Activated CD4-positive, CD25-positive, alpha-beta regulatory T cell treated with anti-CD3 and anti-CD28 coated beads, Interleukin-2, amount 50 U/mL, for 24 hours (primary cell): ENCODE measurements at regions not wholly inside any gene's neighbourhood (a gene's known extent, or its start where the extent isn't known, plus 50 kb on each side); places are given as distances from the start of the nearest gene placed in this dataset.
A peak's percentile ranks its signal among the peaks of the same experiment; 100 is the strongest.

Source experiments
- ATAC-seq, 2 donors: fragments of 150-1000 bp; cut with Tn5 transposase; one replicate each; pipeline ENCODE4 v1.10.0; 2021; ENCODE audit warnings: mild to moderate bottlenecking in 1 of 2, moderate library complexity in 1 of 2

DNA sequence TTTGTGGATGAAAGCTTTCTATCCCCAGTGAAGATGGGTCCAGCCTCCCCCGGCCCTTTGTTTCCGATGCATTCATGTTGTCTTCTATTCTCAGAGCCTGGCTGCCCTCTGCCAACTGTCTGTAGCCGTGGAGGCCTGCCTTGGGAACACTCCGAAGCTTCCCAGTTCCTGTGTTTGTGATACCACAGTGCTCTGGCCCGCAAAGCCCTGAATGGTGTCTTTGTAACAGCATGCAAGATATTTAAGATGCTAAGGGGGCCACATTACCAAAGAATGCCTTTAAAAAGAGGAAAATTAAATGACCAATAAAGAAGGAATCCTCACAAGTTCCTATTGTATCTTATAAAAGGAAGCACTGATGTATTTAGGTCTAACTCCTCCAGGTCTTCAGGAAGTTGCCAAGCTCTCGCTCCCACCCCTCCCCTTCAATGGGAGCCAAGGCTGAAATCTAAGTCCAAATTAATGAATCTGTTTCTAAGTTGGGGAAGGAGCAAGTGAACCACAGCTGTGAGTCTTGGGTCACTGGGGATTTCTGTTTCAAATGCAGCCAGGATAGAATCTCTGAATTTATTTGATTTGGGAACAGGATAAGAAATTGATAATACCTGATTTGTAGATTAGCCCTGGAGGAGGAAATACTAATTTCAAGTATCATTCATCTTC, 596.1 kb downstream of the QKI start:
- no peak for ATAC-seq

DNA sequence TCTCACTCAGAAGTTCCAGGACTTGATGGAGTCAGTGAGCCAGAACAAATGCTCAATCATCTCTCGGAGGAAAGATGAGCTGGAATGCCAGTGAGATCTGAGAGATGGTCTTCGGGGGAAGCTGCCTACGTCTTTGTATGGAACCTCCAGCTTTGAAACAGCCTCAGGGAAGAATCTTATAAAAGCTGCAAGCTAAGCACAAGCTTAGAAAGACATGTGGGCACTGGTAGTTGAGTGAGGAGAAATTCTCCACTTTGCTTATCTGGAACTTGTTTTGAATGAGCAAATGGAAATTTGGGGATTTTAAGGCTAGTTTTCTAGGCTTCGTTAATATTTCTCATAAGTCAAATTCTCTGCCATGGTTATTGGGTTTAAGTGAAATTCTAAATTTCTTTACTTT, 594.4 kb downstream of the QKI start:
- ATAC-seq = no peak

DNA sequence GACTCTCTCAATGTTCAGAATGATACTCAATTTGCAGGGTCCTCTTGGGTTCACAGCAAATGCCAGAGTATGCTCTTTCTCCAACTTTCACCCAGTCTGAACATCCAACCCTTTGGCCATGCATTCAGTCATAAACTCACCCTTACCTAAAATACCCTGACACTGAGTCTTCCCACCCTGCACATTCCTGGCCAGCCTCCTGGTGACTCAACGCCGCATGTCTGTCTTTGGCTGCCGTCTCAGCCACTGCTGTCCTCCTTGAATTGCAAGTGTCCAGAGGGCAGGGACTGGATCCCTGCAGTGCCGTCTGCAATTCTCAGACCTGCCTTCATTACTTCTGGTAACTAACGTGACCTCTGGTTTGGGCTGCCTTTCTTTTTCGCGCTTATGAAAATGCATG, 593.4 kb downstream of the QKI start:
- no peak for ATAC-seq

DNA sequence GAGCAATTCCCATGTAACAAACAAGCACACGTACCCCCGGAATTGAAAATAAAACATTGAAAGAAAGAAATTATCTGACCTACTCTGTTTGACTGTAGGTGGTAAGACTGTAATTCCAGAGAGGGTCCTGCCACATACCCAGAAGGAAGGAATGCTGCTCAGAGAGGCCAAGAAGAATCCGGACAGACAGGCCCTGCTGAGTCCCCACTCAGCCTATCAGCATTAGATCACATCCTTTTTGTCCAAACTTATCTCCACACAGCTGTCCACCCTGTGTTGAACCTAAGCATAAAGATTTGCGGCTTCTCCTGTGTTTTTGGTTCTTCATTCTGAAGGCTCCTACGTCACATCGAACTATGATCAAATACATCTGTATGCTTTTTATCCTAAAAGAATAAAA, 591.9 kb downstream of the QKI start:
- no peak for ATAC-seq

DNA sequence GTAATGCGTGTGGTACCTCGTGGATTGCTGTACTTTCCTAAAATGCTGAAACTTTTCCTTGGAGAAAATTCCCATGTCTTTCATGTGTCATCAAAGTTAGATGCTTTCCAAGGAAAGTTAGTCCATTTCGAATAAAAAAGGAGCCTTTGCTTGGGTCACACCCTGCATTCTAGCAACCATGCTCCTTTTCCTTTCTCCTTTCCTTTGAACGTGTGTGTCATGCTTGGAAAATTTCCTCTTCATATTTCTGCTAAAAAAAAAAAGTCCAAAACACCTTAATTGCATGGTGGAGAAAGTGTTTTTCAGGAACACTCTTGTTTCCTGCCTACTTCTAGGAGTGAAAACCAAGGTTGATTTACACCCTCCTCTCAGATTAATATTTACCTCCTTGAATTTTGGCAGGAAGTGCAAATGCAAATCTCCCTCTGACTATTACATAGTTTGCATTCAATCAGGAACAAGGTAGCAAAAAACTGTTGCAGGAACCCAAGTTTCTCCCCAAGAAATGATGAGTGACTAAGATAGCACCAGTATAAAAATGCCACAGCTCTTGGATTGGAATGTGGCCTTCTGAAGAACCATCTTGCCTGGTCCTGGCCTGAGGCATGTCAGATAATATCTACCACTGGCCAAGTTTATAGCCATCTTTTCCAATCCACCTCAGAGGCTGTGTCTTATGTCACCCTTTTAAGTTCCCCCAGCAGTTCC, 590.6 kb downstream of the QKI start:
- ATAC-seq = no peak

DNA sequence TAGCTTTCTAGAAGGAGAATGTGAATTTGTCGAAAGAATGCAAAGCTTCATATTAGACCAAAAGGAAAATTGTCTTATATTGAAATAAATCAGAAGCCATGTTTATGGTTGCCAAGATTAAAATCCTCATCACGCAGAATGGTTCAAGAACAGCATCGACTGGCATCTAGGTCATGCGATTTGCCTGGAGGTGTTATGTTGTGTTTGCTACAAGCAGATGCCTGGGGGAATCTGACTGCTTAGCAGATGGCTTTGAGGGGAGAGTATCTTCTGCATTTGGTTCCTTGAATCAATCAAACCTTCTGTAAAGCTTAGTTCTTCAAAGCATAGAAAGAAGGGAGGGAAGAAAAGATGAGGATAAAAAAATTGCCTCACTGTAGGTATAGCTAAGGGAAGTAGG, 585.8 kb downstream of the QKI start:
- ATAC-seq = no peak

DNA sequence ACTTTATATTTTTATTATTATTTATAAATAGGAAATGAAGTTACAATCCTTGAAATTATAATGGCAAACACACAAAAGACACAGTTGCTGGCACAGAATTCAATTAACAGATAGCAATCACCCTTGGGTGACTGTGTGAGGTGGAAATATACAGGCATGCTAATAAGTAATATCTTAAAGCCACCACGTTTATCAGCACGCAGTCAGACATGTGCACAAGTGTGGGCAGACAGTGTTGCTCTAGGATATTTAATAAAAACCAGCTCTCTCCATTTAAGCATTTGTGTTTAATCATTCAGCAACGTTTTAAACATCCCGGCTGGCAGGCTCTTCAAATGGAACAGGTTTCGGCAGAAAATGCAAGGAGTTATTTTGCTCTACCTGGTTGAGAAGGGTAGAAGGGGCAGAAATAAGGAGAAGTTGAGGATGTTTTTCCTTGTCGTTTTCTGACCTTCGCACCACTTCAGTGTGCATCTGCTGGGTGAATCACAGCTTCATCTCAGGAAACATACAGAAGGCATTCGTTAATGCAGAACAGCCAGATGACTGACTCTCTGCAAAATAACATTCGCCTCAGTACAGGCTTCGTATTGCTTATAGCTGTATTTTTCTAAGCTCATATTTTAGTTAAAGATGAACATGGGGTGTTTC, 585.1 kb downstream of the QKI start:
- no peak for ATAC-seq

DNA sequence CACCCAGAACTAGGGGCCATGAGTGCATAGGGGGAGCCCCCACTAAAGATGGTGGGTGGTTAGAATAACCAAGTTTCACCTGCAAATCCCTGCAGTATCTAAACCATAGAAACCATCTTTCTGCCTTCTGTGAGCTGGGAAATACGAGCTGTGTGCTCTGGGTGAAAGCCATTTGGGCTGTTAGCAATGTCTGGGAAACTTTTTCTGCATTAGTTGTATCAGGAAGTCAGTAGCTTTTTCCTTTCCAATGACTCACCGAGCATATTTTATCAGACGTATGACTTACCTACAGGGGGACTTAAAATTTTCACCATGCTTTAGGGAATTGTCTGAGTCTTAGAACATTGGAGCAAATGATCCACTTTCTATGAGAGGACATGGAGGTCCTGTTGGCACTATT, 584.0 kb downstream of the QKI start:
- no peak for ATAC-seq

DNA sequence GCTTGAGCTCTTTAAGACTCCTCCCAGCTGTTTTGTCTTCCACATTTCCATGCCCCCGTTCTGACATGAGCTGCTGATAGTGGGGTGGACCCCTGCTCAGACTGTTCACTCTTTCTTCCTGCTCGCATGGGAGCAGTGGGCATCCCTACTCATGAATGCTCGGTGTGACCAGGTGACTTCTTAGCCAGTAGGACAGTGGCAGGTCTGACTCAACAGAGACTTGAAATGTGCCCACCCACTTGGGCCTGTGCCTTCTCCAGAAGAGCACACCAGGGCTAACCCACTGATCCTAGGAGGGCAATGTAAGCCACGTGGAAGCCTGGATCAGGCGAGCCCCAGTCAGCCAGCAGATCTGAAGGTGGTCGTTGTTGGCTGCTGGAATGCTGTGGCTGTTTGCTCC, 582.0 kb downstream of the QKI start:
- ATAC-seq = no peak

DNA sequence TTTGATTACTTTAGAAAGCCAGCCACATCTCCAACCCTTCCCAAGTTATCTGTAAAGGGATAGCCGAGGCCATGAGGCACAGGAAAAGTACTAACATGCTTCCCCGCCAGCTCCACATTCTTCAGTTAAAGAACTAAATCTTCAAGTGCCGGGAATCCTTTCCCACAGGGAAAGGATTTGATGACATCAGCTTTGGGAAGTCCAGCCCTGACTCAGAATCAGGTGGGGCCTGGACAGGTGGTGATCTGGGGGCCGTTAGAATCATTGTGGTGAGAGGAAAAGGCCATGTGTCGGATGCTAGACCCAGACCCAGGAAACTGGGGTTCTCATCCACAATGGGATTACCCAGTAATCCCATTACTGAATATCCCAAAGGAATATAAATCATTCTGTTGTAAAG, 580.0 kb downstream of the QKI start:
- ATAC-seq = no peak

DNA sequence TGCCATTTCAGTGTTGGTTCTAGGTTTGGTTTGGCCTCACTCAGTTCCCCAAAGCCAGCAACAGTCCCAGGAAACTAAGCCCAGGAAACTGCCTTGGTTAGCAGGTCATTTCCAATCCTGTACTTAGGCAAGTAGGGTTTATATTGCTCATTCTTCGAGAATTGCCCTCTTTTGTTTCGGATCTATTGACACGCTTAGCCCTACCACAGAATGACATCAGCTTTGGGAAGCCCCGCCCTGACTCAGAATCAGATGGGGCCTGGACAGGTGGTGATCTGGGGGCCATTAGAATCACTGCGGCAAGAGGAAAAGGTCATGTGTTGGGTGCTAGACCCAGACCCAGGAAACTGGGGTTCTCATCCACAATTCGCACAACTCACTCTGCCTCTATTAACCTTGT, 578.2 kb downstream of the QKI start:
- ATAC-seq = peak in 1 of 2 donors; percentile 13

DNA sequence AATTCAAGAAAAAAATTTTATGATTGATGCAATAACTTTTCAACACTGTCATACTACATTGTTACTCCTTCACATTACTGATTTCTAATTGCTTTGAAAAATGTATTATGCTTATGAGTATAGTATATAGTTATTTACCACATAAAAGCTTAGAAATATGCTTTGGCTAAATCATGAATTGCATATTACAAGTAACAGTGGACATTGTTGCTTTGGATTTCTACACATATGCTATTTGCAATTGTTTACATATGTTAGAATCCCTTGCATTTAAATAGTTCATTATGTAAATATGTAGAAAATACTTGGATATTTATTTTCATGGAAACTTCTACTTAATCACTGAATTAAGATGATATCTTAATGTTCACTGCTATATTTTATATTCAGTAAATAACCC, 577.5 kb downstream of the QKI start:
- ATAC-seq = no peak

DNA sequence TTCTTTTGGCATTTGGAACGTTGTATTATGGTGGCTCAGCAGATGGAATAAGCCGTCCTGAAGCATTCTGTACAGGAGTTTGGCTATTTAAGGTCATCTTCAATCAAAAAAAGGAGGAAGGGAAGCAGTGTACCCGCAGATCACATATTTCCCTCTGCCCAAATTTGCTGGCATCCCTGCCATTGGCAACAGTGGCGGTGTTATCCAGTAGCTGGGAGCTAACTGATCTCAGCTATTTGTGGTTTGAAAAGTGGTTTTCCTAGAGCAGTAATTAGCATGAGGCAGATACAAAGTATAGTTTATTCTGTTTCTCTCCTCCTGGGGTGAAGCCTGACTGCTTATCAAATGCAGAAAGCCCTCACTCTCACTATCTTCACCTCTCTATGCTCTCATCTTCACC, 576.8 kb downstream of the QKI start:
- ATAC-seq = no peak

DNA sequence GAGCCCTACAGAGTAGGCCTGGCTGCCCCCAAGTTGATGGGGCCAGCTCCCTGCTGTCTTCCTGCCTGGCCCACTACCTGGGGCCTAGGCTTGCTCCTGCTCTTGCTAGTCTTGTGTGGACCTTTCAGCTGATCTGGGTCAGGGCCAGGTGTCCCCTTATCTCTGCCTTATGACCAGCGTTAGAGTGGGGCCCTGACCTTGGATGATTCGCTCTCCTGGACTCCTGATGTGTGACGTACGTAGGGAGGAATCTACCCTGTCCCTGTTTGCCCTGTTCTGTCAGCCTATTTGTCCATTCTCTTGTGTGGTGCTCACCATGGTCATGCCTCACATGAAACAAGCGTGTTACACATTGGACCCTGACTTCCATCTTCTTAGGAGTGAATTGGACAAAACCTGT, 571.8 kb downstream of the QKI start:
- no peak for ATAC-seq

DNA sequence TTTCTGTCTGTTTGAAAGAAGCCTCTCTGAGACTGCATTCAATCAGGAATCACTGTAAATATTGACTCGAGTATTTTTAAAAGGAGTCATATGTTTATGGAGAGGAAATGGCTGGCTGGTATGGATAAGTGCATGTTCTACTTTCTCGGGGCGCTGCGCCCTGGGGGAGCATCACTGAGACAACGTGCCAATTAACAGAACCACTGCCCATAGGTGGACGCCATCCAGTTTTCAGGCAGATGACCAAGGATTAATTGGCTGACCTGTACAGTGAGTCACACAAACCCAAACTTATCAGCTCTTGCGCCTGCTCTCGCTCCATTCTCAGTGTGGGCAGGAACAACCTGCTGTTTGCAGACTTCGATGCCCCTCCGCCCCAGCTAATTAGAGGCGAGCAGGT, 571.2 kb downstream of the QKI start:
- no peak for ATAC-seq

DNA sequence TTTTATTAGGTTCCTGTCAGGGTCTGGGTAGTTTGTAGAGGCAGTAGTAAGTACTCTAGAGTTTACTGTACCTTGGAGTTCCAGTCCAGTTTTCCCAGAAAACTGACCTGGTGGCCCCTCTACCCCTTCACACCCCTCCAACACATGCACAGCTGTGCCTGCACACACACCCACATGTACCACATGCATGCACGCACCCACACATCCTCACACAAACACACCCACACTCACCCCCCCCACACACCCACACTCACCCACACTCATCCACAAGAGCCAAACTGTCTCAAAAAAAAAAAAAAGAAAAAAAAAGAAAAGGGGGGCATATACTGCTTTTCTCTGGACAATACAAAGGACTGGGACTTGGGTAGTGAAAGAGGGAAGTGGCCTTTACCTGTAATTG, 570.5 kb downstream of the QKI start:
- ATAC-seq = no peak

DNA sequence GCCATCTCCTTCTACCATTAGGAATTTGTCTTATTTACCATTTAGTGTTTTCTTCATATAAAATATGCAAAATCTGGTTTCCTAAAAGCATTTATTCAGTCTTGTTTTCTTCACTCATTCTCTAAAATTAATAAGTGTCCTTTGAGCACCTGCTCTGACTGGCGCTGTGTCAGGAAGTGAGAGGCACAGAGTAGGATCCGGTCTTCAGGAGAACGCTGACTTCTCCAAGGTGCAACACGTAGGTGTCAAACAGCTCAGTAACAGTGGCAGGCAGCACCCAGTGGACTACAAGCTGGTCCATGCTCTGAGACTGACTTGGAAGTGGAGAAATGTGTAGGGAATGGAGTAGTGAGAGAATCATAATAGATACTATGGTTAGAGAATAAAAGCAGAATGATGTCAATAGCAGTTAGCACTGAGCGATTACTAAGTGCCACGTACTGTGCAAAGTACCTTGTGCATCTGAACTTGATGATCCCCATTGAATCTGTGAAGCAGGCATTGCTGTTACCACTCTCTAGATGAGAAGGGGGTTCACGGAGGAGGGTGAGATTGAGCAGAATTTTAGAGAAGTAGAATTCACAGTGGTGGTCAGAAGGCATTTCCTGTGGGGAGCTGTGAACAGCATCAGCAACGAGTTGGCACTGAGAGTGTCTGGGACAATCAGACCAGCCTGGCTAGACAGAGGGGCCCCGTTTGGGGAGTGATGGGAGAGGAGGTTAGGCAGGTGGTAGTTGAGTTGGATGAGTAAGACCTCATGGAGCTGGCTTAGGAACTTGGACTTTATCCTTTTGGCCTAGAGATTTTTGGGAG, 569.8 kb downstream of the QKI start:
- peak in 1 of 2 donors; percentile 23 for ATAC-seq

DNA sequence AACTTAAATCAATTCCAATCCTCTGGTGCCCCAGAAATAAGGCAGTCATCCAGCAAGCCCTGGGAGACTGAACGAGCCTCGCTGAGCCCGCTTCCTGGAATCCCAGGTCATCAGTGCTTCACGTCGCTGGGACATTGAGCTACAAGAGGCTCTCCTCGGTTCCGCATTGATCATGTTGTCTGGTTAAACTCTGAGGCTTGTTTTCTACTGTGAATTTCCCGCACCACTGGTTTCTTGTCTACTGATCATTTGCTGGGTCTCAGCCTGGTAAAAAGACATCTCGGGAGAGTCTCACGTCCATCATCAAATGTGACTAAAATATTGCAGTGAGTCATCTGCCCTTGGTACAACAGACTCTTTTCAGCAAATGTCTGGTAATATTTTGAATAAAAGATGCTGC, 569.2 kb downstream of the QKI start:
- ATAC-seq = no peak

DNA sequence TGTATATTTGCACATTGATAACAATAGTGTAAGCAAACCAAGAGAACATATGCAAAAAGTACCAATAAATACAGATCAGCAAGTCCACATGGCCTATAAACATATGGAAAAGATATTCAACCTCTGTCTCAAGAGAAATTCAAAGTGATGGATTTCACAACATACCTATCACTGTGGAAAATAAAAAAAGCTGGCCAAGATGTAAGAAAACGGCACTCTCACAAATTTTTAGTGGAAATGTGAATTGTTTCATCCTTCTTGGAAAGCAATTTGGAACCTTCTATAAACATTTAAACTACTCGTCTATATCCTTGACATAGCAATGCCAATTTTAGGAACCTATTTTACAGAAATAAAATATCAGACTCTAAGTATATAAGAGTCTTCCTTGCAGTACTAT, 559.8 kb downstream of the QKI start:
- no peak for ATAC-seq

DNA sequence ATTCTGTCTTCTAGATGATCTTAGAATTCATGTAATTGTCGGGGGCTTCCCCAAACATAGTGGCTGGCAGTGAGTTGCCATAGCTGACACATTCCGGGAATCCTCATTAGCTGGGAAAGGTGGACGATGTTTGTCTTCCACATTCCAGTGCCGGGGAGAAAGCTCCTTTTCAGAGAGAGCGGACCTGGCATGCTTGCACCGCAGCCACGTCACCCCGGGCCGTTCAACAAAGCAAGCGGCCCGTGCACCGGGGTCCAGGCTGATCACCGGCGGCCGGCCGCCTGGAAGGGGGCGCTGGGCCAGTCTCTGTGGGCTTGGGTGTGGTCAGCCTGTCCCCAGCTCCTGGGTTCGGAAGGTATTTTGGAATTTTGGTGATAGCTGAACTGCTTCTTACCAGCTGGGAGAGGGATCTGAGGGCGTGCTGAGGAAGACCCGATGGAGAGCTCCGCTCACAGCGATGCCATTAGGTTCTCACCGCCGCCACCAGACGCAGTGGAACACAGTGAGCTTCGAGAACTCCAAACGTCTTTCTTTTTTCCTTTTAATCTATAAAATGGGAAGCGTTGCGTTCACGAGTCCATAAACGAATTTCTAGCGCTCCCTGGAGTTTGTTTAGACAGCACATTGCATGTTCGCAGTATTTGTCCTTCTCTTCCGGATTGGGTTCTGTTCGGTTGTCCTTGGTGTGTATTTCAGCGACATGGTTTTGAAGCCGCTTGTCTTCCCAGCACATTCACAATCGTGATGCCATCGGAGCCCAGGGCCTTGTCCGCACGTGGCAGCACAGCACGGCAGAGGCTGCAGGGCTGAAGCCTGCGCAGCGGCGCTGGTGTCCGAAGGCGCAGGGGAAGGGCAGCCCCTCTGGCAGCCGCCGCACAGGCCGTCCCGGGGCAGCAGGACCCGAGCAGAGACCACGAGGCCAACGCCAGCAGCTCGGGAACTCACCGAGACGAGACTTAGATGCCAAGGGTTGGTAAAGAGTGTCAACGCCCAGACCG, 557.6 kb downstream of the QKI start:
- ATAC-seq = no peak

DNA sequence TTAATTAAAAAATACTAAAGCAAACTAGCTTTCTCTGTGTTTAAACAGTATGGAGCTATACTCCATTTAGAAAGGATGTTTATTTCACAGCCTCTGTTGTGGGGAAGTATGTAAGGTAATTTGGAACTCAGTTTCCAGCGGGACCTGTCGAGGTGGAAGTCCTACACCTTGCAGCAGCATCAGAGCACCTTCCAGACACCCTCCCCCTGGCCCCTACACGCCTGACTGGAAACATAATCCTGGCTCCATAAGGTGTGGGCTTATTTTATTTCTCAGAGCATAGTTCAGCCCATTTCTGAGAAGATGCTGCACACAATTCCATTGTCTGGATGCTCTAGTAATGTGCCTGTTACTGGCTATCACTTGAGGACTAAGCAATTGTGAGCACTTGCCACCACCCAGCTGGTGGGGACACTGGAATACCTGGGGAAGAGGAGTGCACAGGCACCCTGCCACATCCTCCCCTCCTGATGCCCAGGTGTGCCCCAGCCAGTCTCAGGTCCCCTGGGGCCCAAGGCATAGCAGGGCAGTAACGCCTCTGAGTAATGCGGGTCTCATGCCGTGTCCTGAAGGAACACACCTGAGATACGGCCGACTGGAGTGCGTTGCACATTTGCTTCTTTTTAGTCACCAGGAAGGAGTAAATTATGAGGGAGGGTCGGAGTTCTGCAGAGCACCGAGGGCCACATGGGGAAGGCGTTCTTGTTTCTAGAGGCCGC, 556.5 kb downstream of the QKI start:
- no peak for ATAC-seq
